Panc1 (cell line): ENCODE measurements at regions not wholly inside any gene's neighbourhood (a gene's known extent, or its start where the extent isn't known, plus 50 kb on each side); places are given as distances from the start of the nearest gene placed in this dataset.

Source experiments
- POLR2AphosphoS5 ChIP-seq: IDR thresholded peaks from 2 replicates; pipeline ENCODE4 v1.6.1; 2012; ENCODE audit warnings: mild to moderate bottlenecking, low read depth, low read length, moderate library complexity
- TF ChIP-seq, protein P1 (sequence below): fragments of 450-650 bp; IDR thresholded peaks from 2 replicates; pipeline ENCODE4 v1.5.1; 2017; ENCODE audit warnings: mild to moderate bottlenecking
- TF ChIP-seq, protein P2 (sequence below), 2 experiments: IDR thresholded peaks; 2 replicates each; pipeline ENCODE4 v1.6.1; 2011 to 2012; ENCODE audit warnings: low read depth in 2 of 2, control low read depth in 1 of 2, low read length in 1 of 2, mild to moderate bottlenecking in 1 of 2, moderate library complexity in 1 of 2; ENCODE audit not compliant: insufficient read depth in 1 of 2

DNA sequence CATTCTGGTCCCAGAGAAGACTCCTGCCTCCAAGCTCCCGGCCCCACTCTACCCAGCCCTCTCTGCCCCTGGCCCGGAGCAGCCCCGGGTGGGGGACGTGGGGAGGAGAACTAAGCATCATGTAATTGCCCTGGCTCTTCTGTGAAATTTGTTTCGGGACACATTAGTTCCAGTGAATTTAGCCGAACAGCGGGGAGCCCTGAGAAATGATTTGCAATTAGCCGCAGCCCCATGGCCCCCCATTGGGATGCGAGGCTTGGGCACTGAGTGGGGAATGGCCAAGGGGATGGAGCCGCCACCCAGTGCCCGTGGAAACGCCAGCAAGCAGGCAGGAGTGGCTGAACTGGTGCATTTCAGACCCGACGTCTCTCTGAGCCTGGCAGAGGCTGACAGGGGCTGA, 173.9 kb upstream of the LHX5 start:
- TF ChIP-seq, protein P1, sequence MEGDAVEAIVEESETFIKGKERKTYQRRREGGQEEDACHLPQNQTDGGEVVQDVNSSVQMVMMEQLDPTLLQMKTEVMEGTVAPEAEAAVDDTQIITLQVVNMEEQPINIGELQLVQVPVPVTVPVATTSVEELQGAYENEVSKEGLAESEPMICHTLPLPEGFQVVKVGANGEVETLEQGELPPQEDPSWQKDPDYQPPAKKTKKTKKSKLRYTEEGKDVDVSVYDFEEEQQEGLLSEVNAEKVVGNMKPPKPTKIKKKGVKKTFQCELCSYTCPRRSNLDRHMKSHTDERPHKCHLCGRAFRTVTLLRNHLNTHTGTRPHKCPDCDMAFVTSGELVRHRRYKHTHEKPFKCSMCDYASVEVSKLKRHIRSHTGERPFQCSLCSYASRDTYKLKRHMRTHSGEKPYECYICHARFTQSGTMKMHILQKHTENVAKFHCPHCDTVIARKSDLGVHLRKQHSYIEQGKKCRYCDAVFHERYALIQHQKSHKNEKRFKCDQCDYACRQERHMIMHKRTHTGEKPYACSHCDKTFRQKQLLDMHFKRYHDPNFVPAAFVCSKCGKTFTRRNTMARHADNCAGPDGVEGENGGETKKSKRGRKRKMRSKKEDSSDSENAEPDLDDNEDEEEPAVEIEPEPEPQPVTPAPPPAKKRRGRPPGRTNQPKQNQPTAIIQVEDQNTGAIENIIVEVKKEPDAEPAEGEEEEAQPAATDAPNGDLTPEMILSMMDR, result no peak
- TF ChIP-seq, protein P2, sequence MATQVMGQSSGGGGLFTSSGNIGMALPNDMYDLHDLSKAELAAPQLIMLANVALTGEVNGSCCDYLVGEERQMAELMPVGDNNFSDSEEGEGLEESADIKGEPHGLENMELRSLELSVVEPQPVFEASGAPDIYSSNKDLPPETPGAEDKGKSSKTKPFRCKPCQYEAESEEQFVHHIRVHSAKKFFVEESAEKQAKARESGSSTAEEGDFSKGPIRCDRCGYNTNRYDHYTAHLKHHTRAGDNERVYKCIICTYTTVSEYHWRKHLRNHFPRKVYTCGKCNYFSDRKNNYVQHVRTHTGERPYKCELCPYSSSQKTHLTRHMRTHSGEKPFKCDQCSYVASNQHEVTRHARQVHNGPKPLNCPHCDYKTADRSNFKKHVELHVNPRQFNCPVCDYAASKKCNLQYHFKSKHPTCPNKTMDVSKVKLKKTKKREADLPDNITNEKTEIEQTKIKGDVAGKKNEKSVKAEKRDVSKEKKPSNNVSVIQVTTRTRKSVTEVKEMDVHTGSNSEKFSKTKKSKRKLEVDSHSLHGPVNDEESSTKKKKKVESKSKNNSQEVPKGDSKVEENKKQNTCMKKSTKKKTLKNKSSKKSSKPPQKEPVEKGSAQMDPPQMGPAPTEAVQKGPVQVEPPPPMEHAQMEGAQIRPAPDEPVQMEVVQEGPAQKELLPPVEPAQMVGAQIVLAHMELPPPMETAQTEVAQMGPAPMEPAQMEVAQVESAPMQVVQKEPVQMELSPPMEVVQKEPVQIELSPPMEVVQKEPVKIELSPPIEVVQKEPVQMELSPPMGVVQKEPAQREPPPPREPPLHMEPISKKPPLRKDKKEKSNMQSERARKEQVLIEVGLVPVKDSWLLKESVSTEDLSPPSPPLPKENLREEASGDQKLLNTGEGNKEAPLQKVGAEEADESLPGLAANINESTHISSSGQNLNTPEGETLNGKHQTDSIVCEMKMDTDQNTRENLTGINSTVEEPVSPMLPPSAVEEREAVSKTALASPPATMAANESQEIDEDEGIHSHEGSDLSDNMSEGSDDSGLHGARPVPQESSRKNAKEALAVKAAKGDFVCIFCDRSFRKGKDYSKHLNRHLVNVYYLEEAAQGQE (IDR thresholded peaks at IDR 0.05; ENCODE audit: insufficient read depth in 1 of 2, low read depth in 2 of 2, low read length in 1 of 2), result no peak
- no peak for TF ChIP-seq POLR2AphosphoS5
